ENCODE measurements at regions not wholly inside any gene's neighbourhood (a gene's known extent, or its start where the extent isn't known, plus 50 kb on each side); places are given as distances from the start of the nearest gene placed in this dataset.

DNA sequence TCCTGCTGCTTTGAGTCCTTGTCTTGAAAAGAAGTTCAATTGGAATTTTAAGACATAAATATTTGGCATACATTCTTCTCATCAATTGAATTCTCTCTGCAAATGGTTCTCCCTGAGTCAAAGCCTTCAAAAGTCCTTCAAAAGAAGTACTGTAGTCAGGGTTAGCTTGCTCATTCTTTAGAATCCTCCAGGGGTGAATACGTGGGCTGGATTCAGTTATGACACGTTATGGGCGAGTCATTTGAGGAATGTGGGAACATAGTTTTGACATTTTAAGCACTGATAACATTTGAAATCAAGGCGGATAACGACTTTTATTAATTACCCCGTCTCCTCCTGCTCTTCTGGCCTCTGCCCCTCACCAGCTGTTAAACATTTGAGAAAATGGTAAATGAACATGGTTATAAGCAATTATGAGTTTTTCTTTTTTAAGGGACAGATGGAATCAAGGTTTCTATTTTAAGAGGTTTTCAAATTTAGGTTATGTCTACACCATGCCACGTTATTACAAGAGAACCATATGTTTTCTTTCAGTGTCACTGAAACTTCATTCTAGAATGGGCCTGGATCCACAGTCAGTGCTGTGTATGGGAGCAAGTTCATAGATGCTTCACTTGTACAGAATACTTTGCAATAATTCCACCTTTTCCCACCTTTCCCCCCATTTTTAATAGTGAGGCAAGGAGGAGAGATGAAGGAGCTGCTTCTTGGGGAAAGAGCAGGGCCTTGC is 273.1 kb downstream of the TSN start:
- H3K9ac ChIP-seq (ENCODE audit: insufficient read depth in 1 of 2, low read depth in 2 of 2, low read length in 2 of 2) = no peak overlapping the region
- ChIA-PET CTCF (ENCODE audit: low intra/inter-chr PET ratio) (no interaction called here), POLR2A (interaction anchor here (0.6 kb wide), 1 partner anchor 654 kb away, joined by 5 read pairs; no protein-coding TSS in a partner anchor)
- no peaks in the 10 kb centered on the region for H3K9me3 ChIP-seq (replicated peaks; ENCODE audit: control insufficient read depth, insufficient read depth, low read depth, low read length)
- H2AFZ ChIP-seq (ENCODE audit: low read depth, low read length) = no peak overlapping the region
- H3K4me2 ChIP-seq (ENCODE audit: insufficient read depth, low read length) = no peak overlapping the region
- ATAC-seq (no peak), FAIRE-seq (no peak), DNase-seq (ENCODE audit: extremely low read depth in 1 of 4, low spot score in 3 of 4) (no peak)
- peaks cover 0 to 22% of the 10 kb centered on the region in 2 experiments; a peak in 2 of 5 replicates for H3K27me3 ChIP-seq (ENCODE audit: control insufficient read depth in 2 of 2, insufficient read depth in 2 of 2, low read length in 2 of 2)
- no peaks in the 10 kb centered on the region for H3K9me1 ChIP-seq (ENCODE audit: control insufficient read depth, insufficient read depth, low read length)
- H3K79me2 ChIP-seq (ENCODE audit: control insufficient read depth, insufficient read depth, low read length) = no peaks in the 10 kb centered on the region
- 0% methylated on average over 7 of the region's 7 CpGs for WGBS (ENCODE audit: insufficient coverage, low coverage, missing lambda C conversion rate)
- in situ Hi-C loops (cut with MboI) = no loop called here
- H3K36me3 ChIP-seq (ENCODE audit: control insufficient read depth, insufficient read depth, low read length) = no peaks in the 10 kb centered on the region
- no peak overlapping the region for H3K27ac ChIP-seq (ENCODE audit: extremely low read depth, low read depth, low read length)
- H3K4me3 ChIP-seq = no peak overlapping the region
- no TSS peak for BruUV-seq (replicated peaks)
- H3K4me1 ChIP-seq (replicated peaks in 1 of 2; ENCODE audit: control insufficient read depth in 2 of 2, insufficient read depth in 2 of 2, low read length in 2 of 2) = no peaks in the 10 kb centered on the region
- intact Hi-C loops (cut with micrococcal nuclease) = no loop called here
- no peaks in the 10 kb centered on the region for H4K20me1 ChIP-seq (replicated peaks; ENCODE audit: control insufficient read depth, insufficient read depth, low read length)
- TF ChIP-seq ERF (CRISPR knock-in tag; IDR thresholded peaks at IDR 0.05) (no peak), PCBP1 (IDR thresholded peaks at IDR 0.05; ENCODE audit: low read depth, low read length, poor library complexity, severe bottlenecking) (no peak), NFE2L1 (tag; IDR thresholded peaks at IDR 0.05; ENCODE audit: borderline replicate concordance, low read depth) (no peak), BRD9 (IDR thresholded peaks at IDR 0.05; ENCODE audit: low read depth, partially characterized antibody) (no peak), FOXJ2 (tag; IDR thresholded peaks at IDR 0.05) (no peak), ARID4B (CRISPR knock-in tag; IDR thresholded peaks at IDR 0.05) (no peak), ZNF316 (IDR thresholded peaks at IDR 0.05) (no peak), NKRF (IDR thresholded peaks at IDR 0.05; ENCODE audit: borderline replicate concordance) (no peak), NR2F6 (CRISPR knock-in tag; IDR thresholded peaks at IDR 0.05) (no peak), CAMTA2 (CRISPR knock-in tag; conservative IDR thresholded peaks at IDR 0.05) (no peak), FOSL1 (tag; conservative IDR thresholded peaks at IDR 0.05) (no peak), POLR2AphosphoS5 (IDR thresholded peaks at IDR 0.05; ENCODE audit: control insufficient read depth, insufficient read depth, low read depth, low read length) (no peak), TAF1 (IDR thresholded peaks at IDR 0.05; ENCODE audit: control insufficient read depth, extremely low read depth, insufficient read depth, low read length, severe bottlenecking) (no peak), BACH1 (tag; IDR thresholded peaks at IDR 0.05) (no peak)
- TF ChIP-seq, protein P1, sequence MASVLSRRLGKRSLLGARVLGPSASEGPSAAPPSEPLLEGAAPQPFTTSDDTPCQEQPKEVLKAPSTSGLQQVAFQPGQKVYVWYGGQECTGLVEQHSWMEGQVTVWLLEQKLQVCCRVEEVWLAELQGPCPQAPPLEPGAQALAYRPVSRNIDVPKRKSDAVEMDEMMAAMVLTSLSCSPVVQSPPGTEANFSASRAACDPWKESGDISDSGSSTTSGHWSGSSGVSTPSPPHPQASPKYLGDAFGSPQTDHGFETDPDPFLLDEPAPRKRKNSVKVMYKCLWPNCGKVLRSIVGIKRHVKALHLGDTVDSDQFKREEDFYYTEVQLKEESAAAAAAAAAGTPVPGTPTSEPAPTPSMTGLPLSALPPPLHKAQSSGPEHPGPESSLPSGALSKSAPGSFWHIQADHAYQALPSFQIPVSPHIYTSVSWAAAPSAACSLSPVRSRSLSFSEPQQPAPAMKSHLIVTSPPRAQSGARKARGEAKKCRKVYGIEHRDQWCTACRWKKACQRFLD (CRISPR knock-in tag; IDR thresholded peaks at IDR 0.05) = no peak
